ENCODE measurements at regions not wholly inside any gene's neighbourhood (a gene's known extent, or its start where the extent isn't known, plus 50 kb on each side); places are given as distances from the start of the nearest gene placed in this dataset.

DNA sequence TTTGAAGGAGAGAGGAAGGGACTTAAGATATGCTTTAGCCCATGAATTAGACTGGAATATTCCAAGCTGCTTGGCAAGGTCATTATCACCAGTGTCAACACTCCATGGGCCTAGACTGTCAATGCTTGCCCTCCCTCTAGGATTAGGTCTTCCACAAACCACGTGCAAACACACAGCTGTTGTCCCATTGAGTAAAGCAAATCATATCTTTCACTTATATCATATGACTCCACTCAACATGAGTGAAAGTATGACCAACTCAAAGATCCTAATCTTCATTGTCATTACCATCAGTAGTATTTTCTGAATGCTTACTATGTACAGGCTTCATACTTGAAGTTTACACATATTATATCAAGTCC lies 57.0 kb upstream of the GRAMD2B start:
- TF ChIP-seq, protein P1, sequence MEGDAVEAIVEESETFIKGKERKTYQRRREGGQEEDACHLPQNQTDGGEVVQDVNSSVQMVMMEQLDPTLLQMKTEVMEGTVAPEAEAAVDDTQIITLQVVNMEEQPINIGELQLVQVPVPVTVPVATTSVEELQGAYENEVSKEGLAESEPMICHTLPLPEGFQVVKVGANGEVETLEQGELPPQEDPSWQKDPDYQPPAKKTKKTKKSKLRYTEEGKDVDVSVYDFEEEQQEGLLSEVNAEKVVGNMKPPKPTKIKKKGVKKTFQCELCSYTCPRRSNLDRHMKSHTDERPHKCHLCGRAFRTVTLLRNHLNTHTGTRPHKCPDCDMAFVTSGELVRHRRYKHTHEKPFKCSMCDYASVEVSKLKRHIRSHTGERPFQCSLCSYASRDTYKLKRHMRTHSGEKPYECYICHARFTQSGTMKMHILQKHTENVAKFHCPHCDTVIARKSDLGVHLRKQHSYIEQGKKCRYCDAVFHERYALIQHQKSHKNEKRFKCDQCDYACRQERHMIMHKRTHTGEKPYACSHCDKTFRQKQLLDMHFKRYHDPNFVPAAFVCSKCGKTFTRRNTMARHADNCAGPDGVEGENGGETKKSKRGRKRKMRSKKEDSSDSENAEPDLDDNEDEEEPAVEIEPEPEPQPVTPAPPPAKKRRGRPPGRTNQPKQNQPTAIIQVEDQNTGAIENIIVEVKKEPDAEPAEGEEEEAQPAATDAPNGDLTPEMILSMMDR (IDR thresholded peaks at IDR 0.05), result no peak
- TF ChIP-seq POLR2A (IDR thresholded peaks at IDR 0.05), result no peak
